Keratinocyte (primary cell): ENCODE measurements at regions not wholly inside any gene's neighbourhood (a gene's known extent, or its start where the extent isn't known, plus 50 kb on each side); places are given as distances from the start of the nearest gene placed in this dataset.

Experiments used
- DNase-seq: peaks from one replicate; pipeline ENCODE4 v3.0.0-alpha.2; 2011; ENCODE audit warnings: low read depth, missing footprints, low spot score
- FAIRE-seq: peaks from 2 replicates; lab custom pipeline; 2011; peaks lifted over from hg19 to GRCh38; lab: Jason Lieb, UNC
- H2AFZ ChIP-seq: 2 replicates; pipeline ENCODE4 v1.6.0; 2012; ENCODE audit warnings: low read length, control low read depth, inconsistent platforms; ENCODE audit not compliant: control insufficient read depth
- H3K27ac ChIP-seq: 2 replicates; pipeline ENCODE4 v1.5.1; 2011; ENCODE audit warnings: low read length; ENCODE audit not compliant: control insufficient read depth, insufficient read depth
- H3K27me3 ChIP-seq: 3 replicates; pipeline ENCODE4 v1.6.0; 2011; ENCODE audit warnings: low read length; ENCODE audit not compliant: control insufficient read depth, insufficient read depth; ENCODE audit errors: extremely low read depth
- H3K36me3 ChIP-seq, 2 experiments: 2 replicates in 1 of 2; 3 replicates in 1 of 2; pipeline ENCODE4 v1.5.1; 2011; ENCODE audit warnings: low read length in 2 of 2, mild to moderate bottlenecking in 1 of 2; ENCODE audit not compliant: control insufficient read depth in 2 of 2, insufficient read depth in 2 of 2; ENCODE audit errors: extremely low read depth in 1 of 2
- H3K4me1 ChIP-seq: 3 replicates; pipeline ENCODE4 v1.5.1; 2011; ENCODE audit warnings: low read length; ENCODE audit not compliant: control insufficient read depth, insufficient read depth; ENCODE audit errors: extremely low read depth
- H3K4me2 ChIP-seq: 3 replicates; pipeline ENCODE4 v1.6.0; 2011; ENCODE audit warnings: low read depth, low read length; ENCODE audit not compliant: control insufficient read depth, insufficient read depth; ENCODE audit errors: extremely low read depth
- H3K4me3 ChIP-seq, 3 experiments: fragments of 200-600 bp in 1 of 3; sonication (generic) in 1 of 3; 2 replicates in 2 of 3; 3 replicates in 1 of 3; pipeline ENCODE4 v1.5.1; 2011 to 2016; ENCODE audit warnings: low read length in 3 of 3, mild to moderate bottlenecking in 3 of 3, control low read depth in 2 of 3, inconsistent platforms in 1 of 3, low read depth in 1 of 3, mixed read lengths in 1 of 3, mixed run types in 1 of 3, moderate library complexity in 1 of 3; ENCODE audit not compliant: control insufficient read depth in 2 of 3, insufficient read depth in 2 of 3; ENCODE audit errors: extremely low read depth in 1 of 3
- H3K79me2 ChIP-seq: 2 replicates; pipeline ENCODE4 v1.6.0; 2012; ENCODE audit warnings: low read length; ENCODE audit not compliant: control insufficient read depth, insufficient read depth
- H3K9ac ChIP-seq: 3 replicates; pipeline ENCODE4 v1.6.0; 2011; ENCODE audit warnings: low read length; ENCODE audit not compliant: control insufficient read depth, insufficient read depth; ENCODE audit errors: extremely low read depth
- H3K9me1 ChIP-seq: 3 replicates; pipeline ENCODE4 v1.6.0; 2011; ENCODE audit warnings: low read length; ENCODE audit not compliant: control insufficient read depth, insufficient read depth; ENCODE audit errors: extremely low read depth
- H3K9me3 ChIP-seq: 2 replicates; pipeline ENCODE4 v1.5.1; 2012; ENCODE audit warnings: low read depth, low read length; ENCODE audit not compliant: control insufficient read depth
- H4K20me1 ChIP-seq: 3 replicates; pipeline ENCODE4 v1.6.0; 2011; ENCODE audit warnings: low read length; ENCODE audit not compliant: control insufficient read depth, insufficient read depth; ENCODE audit errors: extremely low read depth
- EZH2 ChIP-seq: IDR thresholded peaks from one replicate; pipeline ENCODE4 v1.6.1; 2012; ENCODE audit warnings: inconsistent platforms, mild to moderate bottlenecking, low read length, moderate library complexity
- dilution Hi-C: fragments of 300-500 bp; cut with MboI; formaldehyde crosslinking; loops from one replicate; pipeline ENCODE4 v1.7.0; 2020; ENCODE audit warnings: low sequenced_read_pairs; ENCODE audit not compliant: extremely low pct_ligation_motif_present
- TF ChIP-seq, protein P1 (sequence below), 3 experiments: IDR thresholded peaks in 1 of 3; conservative IDR thresholded peaks in 1 of 3; optimal IDR thresholded peaks in 1 of 3; 2 replicates in 2 of 3; 3 replicates in 1 of 3; pipeline versions ENCODE3 to v1.5.1; 2011; ENCODE audit warnings: low read length in 3 of 3, mild to moderate bottlenecking in 3 of 3, moderate library complexity in 2 of 3, control low read depth in 1 of 3, inconsistent platforms in 1 of 3; ENCODE audit not compliant: insufficient read depth in 2 of 3; ENCODE audit errors: extremely low read depth in 1 of 3

DNA sequence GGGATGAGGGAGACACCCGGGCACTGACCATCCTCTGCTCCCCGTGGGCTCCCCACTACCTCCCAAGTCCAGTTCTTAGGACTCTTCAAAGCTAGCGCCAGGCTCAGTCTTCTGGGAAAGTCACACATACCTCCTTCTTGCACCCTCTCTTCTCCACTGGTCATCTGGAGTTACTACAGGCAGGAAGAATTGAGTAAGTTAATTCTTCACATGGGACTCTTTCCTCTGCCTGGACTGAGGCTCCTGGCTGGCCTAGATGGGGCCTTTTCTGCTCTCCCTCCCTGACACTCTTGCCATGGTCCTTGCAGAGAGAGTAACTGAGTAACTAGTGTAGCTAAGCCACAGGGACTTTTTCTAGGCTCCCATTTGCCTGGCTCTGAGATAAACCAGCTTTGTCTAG lies 96.5 kb upstream of the CELF4 start:
- H3K27me3 ChIP-seq, result no peaks in the 10 kb centered on the region
- H3K9me1 ChIP-seq, result no peaks in the 10 kb centered on the region
- H3K27ac ChIP-seq, result no peak overlapping the region
- no peaks in the 10 kb centered on the region for H4K20me1 ChIP-seq
- H3K4me3 ChIP-seq, result no peak overlapping the region
- H3K4me2 ChIP-seq, result no peak overlapping the region
- H3K79me2 ChIP-seq, result no peaks in the 10 kb centered on the region
- H3K9ac ChIP-seq, result no peak overlapping the region
- no peak overlapping the region for H2AFZ ChIP-seq
- no peaks in the 10 kb centered on the region for H3K4me1 ChIP-seq
- dilution Hi-C loops, result no loop called here
- H3K36me3 ChIP-seq, result no peaks in the 10 kb centered on the region
- DNase-seq (no peak), FAIRE-seq (no peak)
- TF ChIP-seq, protein P1, sequence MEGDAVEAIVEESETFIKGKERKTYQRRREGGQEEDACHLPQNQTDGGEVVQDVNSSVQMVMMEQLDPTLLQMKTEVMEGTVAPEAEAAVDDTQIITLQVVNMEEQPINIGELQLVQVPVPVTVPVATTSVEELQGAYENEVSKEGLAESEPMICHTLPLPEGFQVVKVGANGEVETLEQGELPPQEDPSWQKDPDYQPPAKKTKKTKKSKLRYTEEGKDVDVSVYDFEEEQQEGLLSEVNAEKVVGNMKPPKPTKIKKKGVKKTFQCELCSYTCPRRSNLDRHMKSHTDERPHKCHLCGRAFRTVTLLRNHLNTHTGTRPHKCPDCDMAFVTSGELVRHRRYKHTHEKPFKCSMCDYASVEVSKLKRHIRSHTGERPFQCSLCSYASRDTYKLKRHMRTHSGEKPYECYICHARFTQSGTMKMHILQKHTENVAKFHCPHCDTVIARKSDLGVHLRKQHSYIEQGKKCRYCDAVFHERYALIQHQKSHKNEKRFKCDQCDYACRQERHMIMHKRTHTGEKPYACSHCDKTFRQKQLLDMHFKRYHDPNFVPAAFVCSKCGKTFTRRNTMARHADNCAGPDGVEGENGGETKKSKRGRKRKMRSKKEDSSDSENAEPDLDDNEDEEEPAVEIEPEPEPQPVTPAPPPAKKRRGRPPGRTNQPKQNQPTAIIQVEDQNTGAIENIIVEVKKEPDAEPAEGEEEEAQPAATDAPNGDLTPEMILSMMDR (optimal IDR thresholded peaks at IDR 0.05 in 1 of 3, IDR thresholded peaks at IDR 0.05 in 1 of 3, conservative IDR thresholded peaks at IDR 0.05 in 1 of 3; ENCODE audit: extremely low read depth in 1 of 3, insufficient read depth in 2 of 3, low read length in 3 of 3), result no peak
- no peak for TF ChIP-seq EZH2
- H3K9me3 ChIP-seq, result no peaks in the 10 kb centered on the region

DNA sequence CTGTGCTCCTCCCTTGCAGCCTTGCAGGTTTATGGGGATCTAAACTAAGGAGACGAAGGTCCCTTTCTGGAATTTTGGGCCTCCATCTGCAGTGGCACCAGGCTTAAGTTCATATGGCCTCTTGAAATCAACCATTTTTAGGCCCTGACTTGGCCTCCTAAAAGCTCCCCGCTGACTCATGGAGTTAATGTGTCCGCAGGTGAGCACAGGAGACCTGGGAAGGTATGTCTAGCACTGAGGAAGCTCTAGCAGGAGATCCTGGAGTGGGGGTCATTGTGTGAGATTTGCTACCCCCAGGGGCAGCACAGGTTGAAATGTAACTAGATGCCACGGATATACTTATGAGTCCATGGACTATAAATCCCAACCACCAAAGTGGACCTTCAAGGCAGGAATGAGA lies 95.9 kb upstream of the CELF4 start:
- no peak overlapping the region for H3K4me3 ChIP-seq
- no peak overlapping the region for H3K27ac ChIP-seq
- dilution Hi-C loops, result no loop called here
- H4K20me1 ChIP-seq, result no peaks in the 10 kb centered on the region
- H3K9me3 ChIP-seq, result no peaks in the 10 kb centered on the region
- H3K79me2 ChIP-seq, result no peaks in the 10 kb centered on the region
- H3K36me3 ChIP-seq, result no peaks in the 10 kb centered on the region
- no peak overlapping the region for H3K9ac ChIP-seq
- no peak overlapping the region for H2AFZ ChIP-seq
- no peak for TF ChIP-seq EZH2
- TF ChIP-seq, protein P1 (optimal IDR thresholded peaks at IDR 0.05 in 1 of 3, IDR thresholded peaks at IDR 0.05 in 1 of 3, conservative IDR thresholded peaks at IDR 0.05 in 1 of 3; ENCODE audit: extremely low read depth in 1 of 3, insufficient read depth in 2 of 3, low read length in 3 of 3), result no peak
- H3K4me2 ChIP-seq, result no peak overlapping the region
- no peaks in the 10 kb centered on the region for H3K9me1 ChIP-seq
- H3K4me1 ChIP-seq, result no peaks in the 10 kb centered on the region
- FAIRE-seq (no peak), DNase-seq (no peak)
- H3K27me3 ChIP-seq, result no peaks in the 10 kb centered on the region
